ENCODE measurements at regions not wholly inside any gene's neighbourhood (a gene's known extent, or its start where the extent isn't known, plus 50 kb on each side); places are given as distances from the start of the nearest gene placed in this dataset.

GRCh38 chr20:6697228-6697972, 70.1 kb upstream of the BMP2 start (continued):
- TF ChIP-seq HMGXB3 (CRISPR knock-in tag; IDR thresholded peaks at IDR 0.05; ENCODE audit: borderline replicate concordance) (no peak), ZNF547 (CRISPR knock-in tag; IDR thresholded peaks at IDR 0.05) (peak; percentile 49; the same call in 1 of the 2 replicates), PAF1 (CRISPR knock-in tag; IDR thresholded peaks at IDR 0.05) (no peak), ZNF720 (CRISPR knock-in tag; IDR thresholded peaks at IDR 0.05) (no peak), ATRX (CRISPR knock-in tag; IDR thresholded peaks at IDR 0.05; ENCODE audit: borderline replicate concordance) (no peak), ZNF761 (CRISPR knock-in tag; conservative IDR thresholded peaks at IDR 0.05) (no peak), ZNF670 (CRISPR knock-in tag; IDR thresholded peaks at IDR 0.05; ENCODE audit: borderline replicate concordance) (peak; percentile 91), HINFP (CRISPR knock-in tag; IDR thresholded peaks at IDR 0.05; ENCODE audit: low read depth) (no peak), AGO2 (optimal IDR thresholded peaks at IDR 0.05; ENCODE audit: low read depth, low read length) (no peak), HOXA7 (CRISPR knock-in tag; IDR thresholded peaks at IDR 0.05) (no peak), HNRNPUL1 (IDR thresholded peaks at IDR 0.05; ENCODE audit: low read depth, low read length) (no peak), KLF13 (CRISPR knock-in tag; IDR thresholded peaks at IDR 0.05) (0 out of 2 replicates have a peak, but pooled peaks have one; percentile 22), ZBTB37 (CRISPR knock-in tag; IDR thresholded peaks at IDR 0.05) (no peak), MLX (CRISPR knock-in tag; IDR thresholded peaks at IDR 0.05) (no peak), HNRNPLL (IDR thresholded peaks at IDR 0.05; ENCODE audit: low read depth, low read length, poor library complexity, severe bottlenecking) (no peak), ZNF280B (CRISPR knock-in tag; IDR thresholded peaks at IDR 0.05; ENCODE audit: borderline replicate concordance) (no peak), SP5 (CRISPR knock-in tag; IDR thresholded peaks at IDR 0.05; ENCODE audit: borderline replicate concordance, low read depth) (no peak), TBX2 (CRISPR knock-in tag; IDR thresholded peaks at IDR 0.05; ENCODE audit: borderline replicate concordance) (peak; percentile 81; the same call in 1 of the 2 replicates)
